Fibroblast of villous mesenchyme (primary cell): ENCODE measurements at regions not wholly inside any gene's neighbourhood (a gene's known extent, or its start where the extent isn't known, plus 50 kb on each side); places are given as distances from the start of the nearest gene placed in this dataset.
"Not testable (repeated sequence)": the region's sequence is repeated elsewhere in the genome, so short reads cannot be mapped to it uniquely, and the experiment has no call there.

ENCODE experiments used
- DNase-seq: peaks from one replicate; pipeline ENCODE4 v3.0.0-alpha.2; 2010; ENCODE audit warnings: low read depth
- H3K4me3 ChIP-seq: 2 replicates; pipeline ENCODE4 v1.5.1; 2011; ENCODE audit warnings: low read depth, mild to moderate bottlenecking, low read length
- CTCF ChIP-seq: IDR thresholded peaks from 2 replicates; pipeline ENCODE4 v1.5.1; 2012; ENCODE audit warnings: low read depth, mild to moderate bottlenecking, low read length; ENCODE audit not compliant: insufficient read depth

GRCh38 chr13:22940736-22941135 lies 240.0 kb upstream of the SGCG start:
- TF ChIP-seq CTCF, result no peak
- DNase-seq, result no peak
- H3K4me3 ChIP-seq, result no peak overlapping the region

- not testable (repeated sequence) for DNase-seq, H3K4me3 ChIP-seq
These were observed 239.3 kb upstream of the SGCG start for GRCh38 chr13:22941495-22941894.

- DNase-seq, H3K4me3 ChIP-seq: not testable (repeated sequence)
These were observed 237.9 kb upstream of the SGCG start for GRCh38 chr13:22942831-22943230.

GRCh38 chr13:22944378-22944777 lies 236.4 kb upstream of the SGCG start:
- H3K4me3 ChIP-seq, result no peak overlapping the region
- DNase-seq, result no peak
- no peak for TF ChIP-seq CTCF

- no peak overlapping the region for H3K4me3 ChIP-seq
- DNase-seq, result no peak
- no peak for TF ChIP-seq CTCF
These were observed 235.2 kb upstream of the SGCG start for GRCh38 chr13:22945321-22946226.

- H3K4me3 ChIP-seq, result no peak overlapping the region
- no peak for DNase-seq
- no peak for TF ChIP-seq CTCF
These were observed 232.4 kb upstream of the SGCG start for GRCh38 chr13:22948421-22948820.

GRCh38 chr13:22952018-22952417 lies 228.8 kb upstream of the SGCG start:
- H3K4me3 ChIP-seq, DNase-seq: not testable (repeated sequence)

GRCh38 chr13:22955147-22955546 lies 225.6 kb upstream of the SGCG start:
- peak; percentile 13 for DNase-seq
- not testable (repeated sequence) for H3K4me3 ChIP-seq

- not testable (repeated sequence) for H3K4me3 ChIP-seq, DNase-seq
These were observed 224.2 kb upstream of the SGCG start for GRCh38 chr13:22956456-22957115.

GRCh38 chr13:22959859-22960258 lies 220.9 kb upstream of the SGCG start:
- not testable (repeated sequence) for H3K4me3 ChIP-seq, DNase-seq
